ENCODE measurements at regions not wholly inside any gene's neighbourhood (a gene's known extent, or its start where the extent isn't known, plus 50 kb on each side); places are given as distances from the start of the nearest gene placed in this dataset.
"Not testable (repeated sequence)": the region's sequence is repeated elsewhere in the genome, so short reads cannot be mapped to it uniquely, and the experiment has no call there.

DNA sequence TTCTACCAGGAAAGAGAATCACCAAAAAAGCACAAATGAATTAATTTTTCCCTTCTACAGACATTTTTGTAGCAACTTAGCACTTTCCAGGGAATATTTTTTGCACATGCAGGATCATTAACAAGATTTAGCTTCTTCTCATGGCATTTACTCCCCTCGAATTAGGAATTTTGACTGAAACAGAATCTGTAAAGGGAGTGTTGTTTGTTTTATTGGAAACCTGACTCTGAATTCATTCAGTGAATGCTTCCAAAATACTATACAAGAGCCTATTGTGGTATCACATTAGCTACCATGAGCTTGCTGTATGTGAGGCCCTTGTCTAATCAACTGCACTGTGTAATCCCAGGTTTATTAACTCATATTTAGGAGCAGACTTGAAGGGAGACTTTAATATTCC, 130.4 kb upstream of the ATP10A start:
- intact Hi-C loops (cut with DNase I), result no loop called here
- DNase-seq (no peak), ATAC-seq (no peak)
- no peaks in the 10 kb centered on the region for H3K27me3 ChIP-seq
- no peaks in the 10 kb centered on the region for H3K9me3 ChIP-seq
- H3K27ac ChIP-seq, result no peak overlapping the region
- H3K4me1 ChIP-seq, result no peaks in the 10 kb centered on the region
- WGBS, 2 donors, result 61 to 74% methylated on average over 1 of the region's 1 CpG
- H3K36me3 ChIP-seq, result no peaks in the 10 kb centered on the region
- TF ChIP-seq CTCF (IDR thresholded peaks at IDR 0.05), result no peak
- H3K4me3 ChIP-seq, result no peak overlapping the region

DNA sequence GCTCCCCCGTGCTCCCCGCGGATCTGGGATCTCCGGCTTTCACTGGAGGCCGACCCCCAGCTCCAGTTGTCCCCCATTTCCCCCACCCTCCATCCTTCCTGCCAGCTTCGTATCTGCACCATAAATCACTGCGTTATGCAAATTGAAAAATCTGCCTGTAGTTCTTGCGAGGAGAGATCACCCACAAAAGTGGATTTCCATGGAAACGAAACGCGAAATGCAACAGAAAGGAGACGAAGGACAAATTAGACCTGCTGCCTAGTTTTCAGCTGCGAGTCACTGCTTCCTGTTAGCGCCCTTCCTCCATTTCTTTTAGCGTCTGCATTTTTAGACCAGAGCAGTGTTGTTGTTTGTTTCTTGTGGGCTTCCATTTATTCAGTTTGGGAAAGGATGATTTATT, 127.1 kb upstream of the ATP10A start:
- H3K4me1 ChIP-seq, result no peaks in the 10 kb centered on the region
- 86 to 92% methylated on average over 15 of the region's 15 CpGs for WGBS, 2 donors
- TF ChIP-seq CTCF (IDR thresholded peaks at IDR 0.05), result no peak
- H3K9me3 ChIP-seq, result no peaks in the 10 kb centered on the region
- DNase-seq (no peak), ATAC-seq (no peak)
- H3K27me3 ChIP-seq, result peaks cover 0 to 3% (median 0%) of the 10 kb centered on the region in 7 donors
- H3K36me3 ChIP-seq, result no peaks in the 10 kb centered on the region
- no peak overlapping the region for H3K4me3 ChIP-seq
- intact Hi-C loops (cut with DNase I), result no loop called here
- no peak overlapping the region for H3K27ac ChIP-seq

- DNase-seq (no peak), ATAC-seq (no peak)
- H3K27me3 ChIP-seq, result peaks cover 0 to 4% (median 0%) of the 10 kb centered on the region in 7 donors
- no peaks in the 10 kb centered on the region for H3K36me3 ChIP-seq
- no peak overlapping the region for H3K27ac ChIP-seq
- H3K4me3 ChIP-seq, result no peak overlapping the region
- H3K9me3 ChIP-seq, result no peaks in the 10 kb centered on the region
- intact Hi-C loops (cut with DNase I), result no loop called here
- no peaks in the 10 kb centered on the region for H3K4me1 ChIP-seq
- no peak for TF ChIP-seq CTCF (IDR thresholded peaks at IDR 0.05)
- WGBS, 2 donors, result 88 to 90% methylated on average over 25 of the region's 25 CpGs
Measured at GRCh38 chr15:25989327-25989726, 126.2 kb upstream of the ATP10A start.

- H3K4me1 ChIP-seq; H3K4me3 ChIP-seq; ATAC-seq; DNase-seq; H3K36me3 ChIP-seq; H3K27me3 ChIP-seq; intact Hi-C loops (cut with DNase I); H3K9me3 ChIP-seq; H3K27ac ChIP-seq: not testable (repeated sequence)
- 89% methylated on average over 9 of the region's 9 CpGs for WGBS, 2 donors
Measured at GRCh38 chr15:25988716-25989115, 125.6 kb upstream of the ATP10A start.

DNA sequence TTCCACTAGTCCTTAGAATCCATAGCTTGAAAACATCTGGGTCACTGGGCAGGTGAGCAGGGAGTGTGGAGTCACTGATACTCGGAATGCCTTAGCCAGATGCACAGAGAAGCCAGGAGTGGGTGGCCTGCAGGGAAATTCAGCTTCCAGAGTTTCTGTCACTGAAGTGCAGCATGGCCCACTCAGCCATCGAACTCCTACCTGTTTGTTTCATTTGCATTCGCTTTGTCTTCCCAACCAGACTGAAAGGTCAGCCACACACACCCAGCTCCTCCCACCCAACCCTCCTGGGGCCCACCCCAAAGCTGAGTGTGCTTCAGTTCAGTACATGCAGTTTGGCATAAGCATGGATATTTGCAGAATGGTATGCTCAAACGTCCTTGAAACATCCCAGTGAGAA, 124.5 kb upstream of the ATP10A start:
- WGBS, 2 donors, result 41 to 56% methylated on average over 4 of the region's 4 CpGs

More for the DNA sequence above, 124.5 kb upstream of the ATP10A start:
- no peak for TF ChIP-seq CTCF (IDR thresholded peaks at IDR 0.05)
- intact Hi-C loops (cut with DNase I), result no loop called here
- H3K27ac ChIP-seq, result no peak overlapping the region
- DNase-seq (no peak), ATAC-seq (no peak)
- H3K27me3 ChIP-seq, result peaks cover 0 to 11% (median 0%) of the 10 kb centered on the region in 7 donors
- no peak overlapping the region for H3K4me3 ChIP-seq
- H3K36me3 ChIP-seq, result no peaks in the 10 kb centered on the region
- H3K4me1 ChIP-seq, result no peaks in the 10 kb centered on the region
- no peaks in the 10 kb centered on the region for H3K9me3 ChIP-seq
